GM19467 (cell line): ENCODE measurements at regions not wholly inside any gene's neighbourhood (a gene's known extent, or its start where the extent isn't known, plus 50 kb on each side); places are given as distances from the start of the nearest gene placed in this dataset.
"Not testable (repeated sequence)": the region's sequence is repeated elsewhere in the genome, so short reads cannot be mapped to it uniquely, and the experiment has no call there.

ENCODE experiments used
- ATAC-seq: cut with Tn5 transposase; IDR thresholded peaks from one replicate; pipeline ENCODE4 v1.9.1; 2021; ENCODE audit warnings: mild to moderate bottlenecking, moderate library complexity; ENCODE audit not compliant: unreplicated experiment

DNA sequence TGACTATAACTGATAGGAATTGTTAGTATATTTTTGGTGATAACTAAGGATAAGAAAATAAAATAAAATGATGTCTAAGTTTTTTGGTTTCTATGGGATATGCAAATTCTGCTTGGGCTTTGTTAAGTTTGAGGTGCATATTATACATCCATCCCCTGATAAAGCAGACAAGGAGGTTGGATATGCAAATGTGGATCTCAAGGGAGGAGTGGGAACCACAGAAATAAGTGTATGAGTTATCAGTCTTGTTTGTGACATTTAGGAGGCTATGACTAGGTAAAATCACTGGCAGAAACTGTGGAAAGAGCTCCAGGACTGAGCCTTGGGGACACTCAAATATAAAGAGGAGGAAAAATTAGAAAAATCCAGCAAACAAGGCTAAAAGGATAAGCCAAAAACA lies 719.4 kb downstream of the RERGL start:
- ATAC-seq, result no peak

DNA sequence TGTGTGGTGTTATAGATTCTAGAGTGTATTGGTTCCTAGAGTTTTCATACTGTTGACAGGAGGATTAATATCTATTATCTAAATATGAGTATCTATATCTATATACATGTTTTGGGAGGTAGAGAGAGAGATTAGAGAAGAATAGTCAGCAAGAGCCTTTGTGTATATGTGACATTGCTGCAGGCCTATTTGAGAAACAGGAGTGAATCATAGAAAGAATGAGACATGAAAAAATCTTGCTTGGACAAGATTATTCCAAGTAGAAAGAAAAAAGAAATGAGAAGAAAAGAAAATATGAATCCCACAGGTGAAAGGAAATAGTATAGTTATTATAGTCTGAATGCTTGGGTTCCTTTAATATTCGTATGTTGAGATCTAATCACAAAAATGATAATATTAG lies 720.4 kb downstream of the RERGL start:
- no peak for ATAC-seq

DNA sequence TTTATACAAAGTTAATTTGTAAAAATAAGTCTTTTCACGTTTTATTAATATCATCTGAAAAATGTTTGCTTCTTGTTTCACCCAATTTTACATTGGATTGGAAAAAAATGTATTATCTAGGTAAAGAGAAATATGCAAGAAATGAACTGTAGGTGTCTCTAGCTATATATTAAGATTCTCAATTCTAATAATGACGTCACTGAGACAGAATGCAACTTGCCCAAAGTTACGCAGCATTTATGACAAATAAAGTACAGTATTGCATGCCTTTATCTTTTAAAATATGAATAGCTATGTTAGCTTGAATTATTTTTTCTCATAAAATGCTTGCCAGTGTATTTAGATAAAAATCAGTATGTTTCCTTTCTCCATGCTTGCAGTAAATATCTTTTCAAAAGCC lies 728.8 kb downstream of the RERGL start:
- no peak for ATAC-seq

DNA sequence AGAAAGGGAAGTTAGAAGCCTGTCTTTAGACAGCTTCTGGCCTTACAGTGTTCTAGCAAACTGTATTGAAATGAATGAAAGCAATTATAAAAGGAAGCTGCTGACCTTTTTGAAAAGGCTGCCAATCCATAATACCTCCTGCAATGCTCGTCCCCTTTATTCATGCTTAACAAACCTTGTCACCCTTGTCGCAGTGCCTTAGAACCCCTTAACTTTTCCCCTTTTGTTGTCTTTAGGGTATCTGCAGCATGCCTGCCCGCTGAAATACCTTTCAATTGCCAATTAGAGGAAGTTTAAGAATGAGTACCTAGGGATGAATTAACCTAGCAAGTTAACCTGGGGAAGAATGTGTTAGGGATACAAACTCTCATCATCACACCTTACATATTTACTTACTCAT lies 731.2 kb downstream of the RERGL start:
- no peak for ATAC-seq

DNA sequence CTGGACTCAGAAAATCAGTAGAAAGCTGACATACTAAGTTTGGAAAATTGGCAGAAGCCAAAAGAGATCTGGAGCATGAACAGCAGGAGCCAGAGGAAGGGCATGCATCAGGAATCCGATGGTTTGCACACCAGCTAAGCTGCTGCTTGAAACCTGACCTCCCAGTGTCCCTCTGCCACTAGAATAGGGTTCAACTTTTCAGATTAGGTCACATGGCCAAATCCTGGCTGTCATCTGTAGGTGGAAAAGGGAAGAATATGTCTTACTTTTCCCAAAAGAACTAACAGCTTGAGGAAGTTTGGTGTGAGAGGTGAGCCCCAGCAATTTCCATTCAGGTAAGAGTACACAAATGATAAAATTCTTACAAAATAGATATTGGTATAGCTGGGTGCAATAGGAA lies 732.6 kb downstream of the RERGL start:
- ATAC-seq, result no peak

DNA sequence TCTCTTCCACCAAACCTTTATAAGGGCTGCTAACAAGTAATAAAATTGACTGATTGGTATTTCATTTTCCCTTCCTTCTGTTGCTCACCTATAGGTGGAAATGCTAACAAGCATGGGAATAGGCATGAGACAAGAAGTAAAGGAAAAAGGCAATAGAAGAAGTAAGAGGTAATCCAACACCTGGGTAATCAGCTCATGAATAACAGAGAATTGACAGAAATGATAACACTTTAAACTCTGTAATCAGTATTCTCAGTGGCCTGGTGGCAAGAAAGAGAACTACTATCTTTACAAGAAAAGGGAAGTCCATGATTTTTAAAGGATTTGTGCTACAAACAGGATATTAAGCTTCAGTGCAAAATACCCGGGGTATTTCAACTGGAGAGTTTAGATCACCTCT lies 737.8 kb downstream of the RERGL start:
- no peak for ATAC-seq

DNA sequence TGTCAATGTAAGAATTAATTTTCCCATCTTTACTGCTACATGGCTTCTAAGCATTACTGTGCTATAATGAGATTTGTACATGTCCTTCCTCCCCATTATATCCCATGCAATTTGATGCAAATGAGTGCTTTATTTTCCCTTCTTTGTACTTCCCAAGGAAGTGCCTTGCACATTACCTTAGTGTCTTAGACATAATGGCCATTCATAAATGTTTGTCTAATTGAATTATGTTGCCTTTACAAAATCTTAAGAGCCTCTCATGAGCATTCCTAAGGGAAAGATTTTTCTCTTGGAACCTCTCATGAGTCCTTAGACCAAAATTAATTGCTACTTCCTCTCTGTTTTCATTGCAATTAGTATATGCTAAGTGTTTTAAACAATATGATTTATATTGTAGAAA lies 741.7 kb downstream of the RERGL start:
- no peak for ATAC-seq

DNA sequence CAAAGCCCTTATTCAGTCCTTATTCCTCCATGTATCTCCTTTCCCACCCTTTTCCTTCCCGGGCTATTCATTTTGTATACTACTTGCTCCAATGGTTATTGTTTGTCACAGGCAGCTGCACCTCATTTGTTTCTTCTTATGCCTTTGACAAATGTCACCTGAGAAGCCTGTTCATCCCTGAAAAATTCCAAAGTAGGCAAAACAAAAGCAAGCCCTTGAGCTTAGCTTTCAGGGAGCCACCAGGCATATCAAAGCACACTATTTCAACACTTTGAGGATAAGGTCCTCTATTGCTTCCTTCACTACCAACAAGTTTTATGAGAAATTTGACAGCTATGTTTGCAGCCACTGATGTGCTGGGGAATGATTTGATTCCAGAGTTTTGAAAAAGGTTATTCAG lies 738.7 kb upstream of the LMO3 start:
- no peak for ATAC-seq

DNA sequence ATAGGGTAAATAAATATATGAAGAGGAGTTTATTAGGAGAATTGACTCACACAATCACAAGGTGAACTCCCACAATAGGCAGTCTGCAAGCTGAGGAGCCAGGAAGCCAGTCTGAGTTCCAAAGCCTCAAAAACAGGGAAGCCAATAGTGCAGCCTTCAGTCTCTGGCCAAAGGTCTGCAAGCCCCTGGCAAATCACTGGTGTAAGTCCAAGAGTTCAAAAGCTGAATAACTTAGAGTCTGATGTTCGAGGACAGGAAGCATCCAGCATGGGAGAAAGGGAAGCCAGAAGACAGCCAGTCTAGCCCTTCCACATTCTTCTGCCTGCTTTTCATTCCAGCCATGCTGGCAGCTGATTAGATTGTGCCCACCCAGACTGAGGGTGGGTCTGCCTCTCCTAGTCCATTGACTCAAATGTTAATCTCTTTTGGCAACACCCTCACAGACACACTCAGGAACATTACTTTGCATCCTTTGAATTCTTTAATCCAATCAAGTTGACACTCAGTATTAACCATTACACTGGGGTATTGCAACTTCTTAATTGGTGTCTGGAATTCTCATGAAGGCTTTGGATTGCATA lies 736.5 kb upstream of the LMO3 start:
- no peak for ATAC-seq

DNA sequence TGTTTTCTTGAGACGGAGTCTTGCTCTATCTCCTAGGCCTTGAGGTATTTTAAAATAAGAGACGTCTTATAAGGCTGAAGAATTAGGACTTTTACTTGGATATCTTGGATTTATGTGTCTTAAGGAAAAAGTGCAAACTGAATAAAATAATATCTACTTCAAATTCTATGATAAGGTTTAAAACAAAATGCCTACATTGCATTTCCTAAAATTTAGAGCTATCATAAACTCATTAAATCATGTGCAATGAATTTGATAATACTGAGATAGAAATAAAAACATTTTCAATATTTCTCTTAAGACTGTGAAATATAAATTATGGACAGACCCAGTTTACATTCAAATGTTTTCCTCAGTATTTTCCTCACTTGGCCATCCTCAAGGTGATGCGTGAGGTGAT lies 729.5 kb upstream of the LMO3 start:
- ATAC-seq, result no peak

DNA sequence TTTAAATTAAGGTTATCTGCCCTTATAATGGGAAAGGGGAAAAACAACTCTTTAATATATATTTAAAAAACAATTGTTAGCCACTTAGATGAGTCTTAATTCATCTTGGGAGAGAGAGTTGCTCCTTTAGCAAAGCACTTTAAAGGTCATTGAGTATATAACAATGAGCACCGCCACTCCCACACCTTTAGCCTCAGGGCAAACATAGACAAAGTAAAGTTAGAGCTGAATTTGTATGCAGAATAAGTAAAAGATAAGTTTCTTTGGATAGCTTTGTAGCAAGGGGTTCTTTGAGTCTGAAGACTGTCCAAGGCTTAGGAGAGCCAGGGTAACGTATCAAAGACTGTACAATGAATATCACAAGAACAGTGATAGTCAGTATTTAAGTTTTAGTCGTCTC lies 728.8 kb upstream of the LMO3 start:
- no peak for ATAC-seq

DNA sequence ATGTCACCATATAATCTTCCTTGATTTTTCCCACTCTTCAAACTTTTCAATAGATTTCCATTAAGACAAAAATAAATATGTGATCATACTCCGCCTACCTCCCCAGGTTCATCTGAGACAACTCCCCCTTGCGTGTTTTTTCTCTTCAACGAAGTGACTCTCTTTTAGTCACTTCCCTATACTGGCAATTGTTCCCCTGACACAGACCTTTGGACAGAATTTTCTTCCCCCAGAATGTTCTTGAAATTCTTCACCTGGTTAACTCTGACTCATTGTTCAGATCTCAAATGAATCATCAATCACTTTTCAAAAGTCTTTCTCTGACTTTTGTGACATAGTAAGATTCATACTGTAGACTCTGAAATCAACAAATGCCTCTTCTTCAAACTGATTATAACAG lies 727.3 kb upstream of the LMO3 start:
- no peak for ATAC-seq

DNA sequence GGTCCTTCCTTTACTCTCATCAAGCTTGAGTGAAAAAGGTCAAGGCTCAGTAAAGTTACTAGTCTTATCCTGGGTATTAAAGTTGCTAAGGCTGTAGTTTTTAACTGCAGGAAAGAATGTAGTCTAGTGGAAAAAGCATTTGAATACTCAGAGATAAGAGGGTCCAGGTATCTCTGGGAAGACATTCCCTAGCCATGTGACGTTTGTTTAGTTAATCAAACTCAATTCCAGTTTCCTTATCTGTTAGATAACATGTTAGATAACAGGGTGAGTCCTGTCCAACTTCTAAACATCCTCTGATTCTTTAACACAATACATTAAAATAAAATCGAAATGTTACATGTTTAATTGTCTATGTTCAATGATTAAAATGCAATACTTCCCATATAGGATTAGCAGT lies 720.7 kb upstream of the LMO3 start:
- ATAC-seq, result no peak

DNA sequence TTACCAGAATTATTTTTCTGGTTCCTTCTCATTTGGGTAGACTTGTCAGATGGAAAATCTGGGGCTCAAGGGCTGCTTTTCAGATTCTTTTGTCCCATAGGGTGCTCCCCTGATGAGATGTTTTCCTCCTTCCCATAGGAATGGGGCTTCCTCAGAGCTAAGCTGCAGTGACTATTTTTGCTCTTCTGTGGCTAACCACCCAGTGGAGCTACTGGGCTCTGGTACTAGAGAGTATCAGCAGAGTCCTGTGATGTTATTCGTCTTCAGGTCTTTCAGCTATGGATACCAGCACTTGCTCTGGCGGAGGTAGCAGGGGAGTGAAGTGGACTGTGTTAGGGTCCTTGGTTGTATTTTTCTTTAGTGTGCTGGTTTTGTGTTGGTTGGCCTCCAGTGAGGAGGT lies 716.1 kb upstream of the LMO3 start:
- no peak for ATAC-seq

DNA sequence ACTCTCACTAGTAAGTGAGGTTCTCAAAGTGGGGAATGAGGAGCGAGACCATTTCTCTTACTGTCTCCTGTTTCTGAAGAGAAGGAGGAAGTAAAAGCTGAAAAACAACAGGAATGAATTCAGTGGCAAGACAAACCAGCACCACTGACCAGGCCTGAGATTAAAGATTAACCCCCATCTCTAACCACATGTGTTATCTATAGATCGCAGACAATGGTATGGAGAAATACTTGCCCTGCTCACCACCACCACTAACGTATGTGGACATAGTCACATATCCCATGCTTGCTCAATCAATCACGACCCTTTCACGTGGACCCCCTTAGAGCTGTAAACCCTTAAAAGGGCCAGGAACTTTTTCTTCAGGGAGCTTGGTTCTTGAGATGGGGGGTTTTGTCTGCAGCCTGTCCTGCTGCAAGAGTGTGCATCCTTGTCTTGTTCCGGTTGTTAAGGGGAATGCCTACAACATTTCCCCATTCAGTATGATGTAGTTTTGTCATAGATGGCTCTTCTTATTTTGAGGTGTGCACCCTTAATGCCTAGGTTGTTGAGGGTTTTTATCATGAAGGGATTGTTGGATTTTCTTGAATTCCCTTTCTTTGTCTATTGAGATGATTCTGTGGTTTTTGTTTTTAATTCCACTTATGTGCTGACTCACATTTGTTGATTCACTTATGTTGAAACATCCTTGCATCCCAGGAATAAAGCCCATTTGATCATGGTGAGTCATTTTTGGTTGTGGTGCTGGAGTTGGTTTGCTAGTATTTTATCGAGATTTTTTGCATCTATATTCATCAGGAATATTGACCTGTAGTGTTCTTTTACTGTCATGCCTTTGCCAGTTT lies 698.8 kb upstream of the LMO3 start:
- ATAC-seq, result no peak

DNA sequence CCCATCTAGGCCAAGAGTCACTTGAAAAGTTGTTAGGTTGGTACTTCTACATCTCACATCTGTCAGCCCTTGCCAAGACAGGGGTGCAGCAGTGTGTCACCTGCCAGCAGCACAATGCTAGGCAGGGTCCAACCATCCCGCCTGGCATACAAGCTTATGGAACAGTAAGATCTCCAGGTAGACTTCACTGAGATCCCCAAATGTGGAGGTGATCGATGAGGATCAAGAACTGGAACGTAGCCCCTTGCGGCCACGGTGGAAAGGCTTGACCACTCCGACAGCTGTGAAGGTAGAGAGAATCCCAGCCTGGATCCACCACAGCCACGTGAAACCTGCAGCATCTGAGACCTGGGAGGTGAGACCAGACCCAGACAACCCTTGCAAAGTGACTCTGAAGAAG lies 696.0 kb upstream of the LMO3 start:
- ATAC-seq, result no peak

DNA sequence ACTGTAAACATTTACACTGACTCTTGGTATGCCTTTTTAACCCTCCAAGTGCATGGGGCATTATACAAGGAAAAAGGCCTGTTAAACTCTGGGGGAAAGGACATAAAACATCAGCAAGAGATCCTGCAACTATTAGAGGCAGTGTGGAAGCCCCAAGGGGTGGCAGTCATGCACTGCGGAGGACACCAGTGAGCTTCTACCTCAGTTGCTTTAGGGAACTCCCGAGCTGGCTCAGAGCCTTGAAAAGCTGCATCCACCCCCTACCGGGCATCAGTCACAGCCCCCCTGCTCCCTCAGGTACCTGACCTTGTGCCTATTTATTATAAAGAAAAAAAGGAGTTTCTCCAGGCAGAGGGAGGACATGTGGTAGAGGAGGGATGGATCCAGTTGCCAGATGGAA lies 695.6 kb upstream of the LMO3 start:
- ATAC-seq, result no peak

DNA sequence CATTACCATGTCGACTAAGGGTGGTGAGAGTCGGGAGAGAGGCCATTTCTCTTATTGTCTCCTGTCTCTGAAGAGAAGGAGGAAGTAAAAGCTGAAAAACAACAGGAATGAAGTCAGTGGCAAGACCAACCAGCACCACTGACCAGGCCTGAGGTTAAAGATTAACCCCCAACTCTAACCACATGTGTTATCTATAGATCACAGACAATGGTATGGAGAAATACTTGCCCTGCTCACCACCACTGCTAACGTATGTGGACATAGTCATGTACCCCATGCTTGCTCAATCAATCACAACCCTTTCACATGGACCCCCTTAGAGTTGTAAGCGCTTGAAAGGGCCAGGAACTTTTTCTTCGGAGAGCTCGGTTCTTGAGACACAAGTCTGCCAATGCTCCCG lies 690.9 kb upstream of the LMO3 start:
- no peak for ATAC-seq

DNA sequence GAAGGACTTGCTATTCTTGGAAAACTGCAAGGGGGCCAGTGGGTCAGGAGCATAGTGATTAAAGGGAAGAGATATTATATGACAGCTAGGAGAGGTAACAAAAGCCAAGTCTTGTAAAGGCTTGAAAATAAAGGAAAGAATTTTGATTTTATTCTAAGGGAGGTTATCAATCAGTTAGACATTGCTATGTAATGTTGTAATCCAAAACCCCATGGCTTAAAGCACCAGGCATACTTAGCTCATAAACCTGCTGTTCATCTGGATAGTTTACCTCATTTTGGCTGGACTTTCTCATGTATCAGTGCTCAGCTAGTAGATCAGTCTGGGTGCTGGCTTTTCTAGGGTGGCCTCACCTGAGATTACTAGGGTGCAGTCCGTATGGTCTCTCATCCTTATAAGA lies 680.9 kb upstream of the LMO3 start:
- ATAC-seq, result no peak

DNA sequence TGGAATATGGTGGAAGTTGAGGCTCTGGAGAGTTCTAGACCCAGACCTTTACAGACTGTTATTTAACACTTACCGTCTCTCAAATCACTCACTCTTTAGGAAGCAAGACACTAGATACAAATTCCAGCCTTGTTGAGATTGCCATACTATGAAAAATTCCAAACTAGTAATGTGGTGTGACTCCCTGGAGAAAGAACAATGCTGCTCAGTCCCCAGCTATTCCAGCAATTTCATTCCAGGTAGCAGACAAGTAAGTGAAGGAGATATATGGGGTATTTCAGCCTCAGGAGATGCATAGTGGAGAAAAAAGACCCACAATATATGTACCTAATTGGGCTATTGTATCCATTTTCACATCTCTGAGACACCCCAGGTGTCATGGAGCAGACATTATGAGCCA lies 678.9 kb upstream of the LMO3 start:
- ATAC-seq, result no peak

DNA sequence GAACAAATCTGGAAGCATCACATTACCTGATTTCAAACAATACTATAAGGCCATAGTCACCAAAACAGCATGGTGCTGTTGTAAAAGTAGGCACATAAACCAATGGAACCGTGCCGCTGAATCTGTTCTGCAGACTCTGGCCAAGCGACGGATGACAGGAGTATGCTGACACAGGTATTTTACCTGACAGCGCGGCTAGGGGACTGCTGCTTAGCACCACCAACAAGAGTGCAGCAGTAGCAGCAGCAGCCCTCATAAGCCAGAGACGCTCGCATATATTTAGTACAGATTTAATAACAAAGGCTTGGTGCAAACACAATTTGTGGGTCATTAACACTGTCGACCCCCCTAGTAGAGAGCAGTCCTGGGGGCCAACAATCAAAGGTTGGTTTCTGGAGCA lies 677.6 kb upstream of the LMO3 start:
- ATAC-seq, result no peak

DNA sequence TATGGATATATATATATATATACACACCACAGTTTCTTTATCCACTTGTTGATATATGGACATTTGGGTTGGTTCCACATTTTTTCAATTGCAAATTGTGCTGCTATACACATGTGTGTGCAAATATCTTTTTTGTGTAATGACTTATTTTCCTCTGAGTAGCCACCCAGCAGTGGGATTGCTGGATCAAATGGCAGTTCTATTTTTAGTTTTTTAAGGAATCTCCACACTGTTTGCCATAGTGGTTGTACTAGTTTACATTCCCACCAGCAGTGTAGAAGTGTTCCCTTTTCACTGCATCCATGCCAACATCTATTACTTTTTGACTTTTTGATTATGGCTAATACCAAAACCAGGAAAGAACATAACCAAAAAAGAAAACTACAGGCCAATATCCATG lies 676.2 kb upstream of the LMO3 start:
- not testable (repeated sequence) for ATAC-seq

DNA sequence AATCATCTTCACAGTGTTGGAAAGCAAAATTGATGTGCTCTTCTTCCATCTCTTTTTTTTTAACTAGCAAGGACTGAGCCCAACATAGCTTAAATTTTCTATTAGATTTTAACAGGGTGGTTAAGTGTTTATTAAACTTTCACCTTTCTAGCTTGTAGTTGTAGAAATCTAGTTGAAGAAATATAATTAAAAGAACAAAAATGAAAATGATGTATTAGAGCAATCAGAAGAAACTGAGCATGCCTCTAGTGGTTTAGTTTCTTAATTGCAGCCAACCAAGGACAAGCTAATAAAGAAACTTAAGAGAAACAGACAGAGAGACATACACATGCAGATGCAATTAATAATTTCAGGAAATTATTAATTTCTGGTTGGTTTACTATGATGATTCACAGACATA lies 673.0 kb upstream of the LMO3 start:
- no peak for ATAC-seq
